ENCODE measurements at regions not wholly inside any gene's neighbourhood (a gene's known extent, or its start where the extent isn't known, plus 50 kb on each side); places are given as distances from the start of the nearest gene placed in this dataset.
A peak's percentile ranks its signal among the peaks of the same experiment; 100 is the strongest.

- no peak overlapping the region for H3K27ac ChIP-seq (ENCODE audit: low read depth, low read length, poor library complexity, severe bottlenecking)
- H3K4me1 ChIP-seq (ENCODE audit: insufficient read depth, low read length, poor library complexity, severe bottlenecking) = peaks cover 19% of the 10 kb centered on the region
- intact Hi-C loops (cut with micrococcal nuclease; ENCODE audit: unreplicated experiment) = no loop called here
- DNase-seq (ENCODE audit: low spot score) = peak; percentile 76
- no TSS peak for BruUV-seq (replicated peaks)
- no peaks in the 10 kb centered on the region for H3K36me3 ChIP-seq (ENCODE audit: insufficient read depth, low read length, poor library complexity, severe bottlenecking)
- no peaks in the 10 kb centered on the region for H3K27me3 ChIP-seq (replicated peaks; ENCODE audit: insufficient read depth, low read depth, low read length, poor library complexity)
- H3K9me3 ChIP-seq (ENCODE audit: low read depth, low read length, poor library complexity, severe bottlenecking) = no peaks in the 10 kb centered on the region
- no peak overlapping the region for H3K4me3 ChIP-seq (ENCODE audit: low read depth, low read length, poor library complexity, severe bottlenecking)
- ChIA-PET CTCF (no interaction called here), POLR2A (ENCODE audit: low non-redundant PET) (no interaction called here)
- no peak for TF ChIP-seq CTCF (conservative IDR thresholded peaks at IDR 0.05; ENCODE audit: low read depth, low read length)
- no peak for TF ChIP-seq EZH2 (IDR thresholded peaks at IDR 0.05; ENCODE audit: borderline replicate concordance, low read depth, low read length, poor library complexity, severe bottlenecking)
Observed at GRCh38 chr2:212940816-212941215, 210.6 kb downstream of the IKZF2 start.

GRCh38 chr2:212939777-212940531, 211.5 kb downstream of the IKZF2 start:
- Histone ChIP-seq H3K4me3 (ENCODE audit: low read depth, low read length, poor library complexity, severe bottlenecking) (no peak overlapping the region), H3K9me3 (ENCODE audit: low read depth, low read length, poor library complexity, severe bottlenecking) (no peaks in the 10 kb centered on the region), H3K27ac (ENCODE audit: low read depth, low read length, poor library complexity, severe bottlenecking) (no peak overlapping the region), H3K4me1 (ENCODE audit: insufficient read depth, low read length, poor library complexity, severe bottlenecking) (peaks cover 19% of the 10 kb centered on the region), H3K36me3 (ENCODE audit: insufficient read depth, low read length, poor library complexity, severe bottlenecking) (no peaks in the 10 kb centered on the region), H3K27me3 (replicated peaks; ENCODE audit: insufficient read depth, low read depth, low read length, poor library complexity) (no peaks in the 10 kb centered on the region)
- no TSS peak for BruUV-seq (replicated peaks)
- ChIA-PET CTCF (no interaction called here), POLR2A (ENCODE audit: low non-redundant PET) (interaction anchor here (0.7 kb wide), 1 partner anchor 13 kb away, joined by 5 read pairs; no protein-coding TSS in a partner anchor)
- TF ChIP-seq CTCF (conservative IDR thresholded peaks at IDR 0.05; ENCODE audit: low read depth, low read length) = no peak
- TF ChIP-seq EZH2 (IDR thresholded peaks at IDR 0.05; ENCODE audit: borderline replicate concordance, low read depth, low read length, poor library complexity, severe bottlenecking) = no peak
- DNase-seq (ENCODE audit: low spot score) = no peak
- intact Hi-C loops (cut with micrococcal nuclease; ENCODE audit: unreplicated experiment) = no loop called here

GRCh38 chr2:212938144-212938793, 213.1 kb downstream of the IKZF2 start:
- Histone ChIP-seq H3K4me3 (ENCODE audit: low read depth, low read length, poor library complexity, severe bottlenecking) (no peak overlapping the region), H3K36me3 (ENCODE audit: insufficient read depth, low read length, poor library complexity, severe bottlenecking) (no peaks in the 10 kb centered on the region), H3K27ac (ENCODE audit: low read depth, low read length, poor library complexity, severe bottlenecking) (no peak overlapping the region), H3K27me3 (replicated peaks; ENCODE audit: insufficient read depth, low read depth, low read length, poor library complexity) (no peaks in the 10 kb centered on the region), H3K9me3 (ENCODE audit: low read depth, low read length, poor library complexity, severe bottlenecking) (no peaks in the 10 kb centered on the region), H3K4me1 (ENCODE audit: insufficient read depth, low read length, poor library complexity, severe bottlenecking) (peaks cover 19% of the 10 kb centered on the region)
- ChIA-PET POLR2A (ENCODE audit: low non-redundant PET) (no interaction called here), CTCF (no interaction called here)
- BruUV-seq (replicated peaks) = no TSS peak
- TF ChIP-seq CTCF (conservative IDR thresholded peaks at IDR 0.05; ENCODE audit: low read depth, low read length) (no peak), EZH2 (IDR thresholded peaks at IDR 0.05; ENCODE audit: borderline replicate concordance, low read depth, low read length, poor library complexity, severe bottlenecking) (no peak)
- DNase-seq (ENCODE audit: low spot score) = no peak
- intact Hi-C loops (cut with micrococcal nuclease; ENCODE audit: unreplicated experiment) = no loop called here

All from A673 (cell line).